T-helper 17 cell (primary cell): ENCODE measurements at regions not wholly inside any gene's neighbourhood (a gene's known extent, or its start where the extent isn't known, plus 50 kb on each side); places are given as distances from the start of the nearest gene placed in this dataset.

ENCODE experiments used
- ATAC-seq: fragments of 150-1000 bp; cut with Tn5 transposase; 2 replicates; pipeline ENCODE4 v1.10.0; 2021; ENCODE audit warnings: mild to moderate bottlenecking, moderate library complexity
- DNase-seq, 3 donors: peaks; one replicate each; pipeline versions ENCODE4 v3.0.0 to v3.0.0-alpha.2; 2020 to 2021
- H3K9me3 ChIP-seq: one replicate; pipeline ENCODE4 v1.7.0; 2013; ENCODE audit warnings: low read length, mild to moderate bottlenecking; ENCODE audit not compliant: control insufficient read depth, poor library complexity, severe bottlenecking
- H3K27ac Mint-ChIP-seq: one replicate; pipeline ENCODE4 v1.8.0; 2022; ENCODE audit warnings: mild to moderate bottlenecking, moderate library complexity, mixed read lengths
- H3K27me3 Mint-ChIP-seq: one replicate; pipeline ENCODE4 v1.8.0; 2022; ENCODE audit warnings: mixed read lengths
- H3K36me3 Mint-ChIP-seq: one replicate; pipeline ENCODE4 v1.8.0; 2022; ENCODE audit warnings: low read depth, mixed read lengths
- H3K4me1 Mint-ChIP-seq: one replicate; pipeline ENCODE4 v1.8.0; 2022; ENCODE audit warnings: mild to moderate bottlenecking, mixed read lengths
- H3K4me3 Mint-ChIP-seq: one replicate; pipeline ENCODE4 v1.8.0; 2022; ENCODE audit warnings: mild to moderate bottlenecking, moderate library complexity, mixed read lengths

- H3K27ac Mint-ChIP-seq = no peak overlapping the region
- no peak overlapping the region for H3K4me3 Mint-ChIP-seq
- H3K9me3 ChIP-seq = no peaks in the 10 kb centered on the region
- DNase-seq (no peak), ATAC-seq (no peak)
- H3K36me3 Mint-ChIP-seq = no peaks in the 10 kb centered on the region
- H3K27me3 Mint-ChIP-seq = peaks cover 28% of the 10 kb centered on the region
- H3K4me1 Mint-ChIP-seq = peaks cover 3% of the 10 kb centered on the region
These were observed 57.0 kb upstream of the CDKN3 start for GRCh38 chr14:54339771-54340170.

- Mint-ChIP-seq H3K4me1 (peaks cover 6% of the 10 kb centered on the region), H3K4me3 (no peak overlapping the region), H3K36me3 (no peaks in the 10 kb centered on the region), H3K27ac (peak overlapping the region; percentile 4), H3K27me3 (peaks cover 19% of the 10 kb centered on the region)
- no peaks in the 10 kb centered on the region for H3K9me3 ChIP-seq
- ATAC-seq (no peak), DNase-seq (no peak)
These were observed 54.0 kb upstream of the CDKN3 start for GRCh38 chr14:54342806-54343205.

- Mint-ChIP-seq H3K27ac (no peak overlapping the region), H3K4me3 (no peak overlapping the region), H3K4me1 (peaks cover 6% of the 10 kb centered on the region), H3K36me3 (no peaks in the 10 kb centered on the region), H3K27me3 (peaks cover 17% of the 10 kb centered on the region)
- ATAC-seq (no peak), DNase-seq (no peak)
- H3K9me3 ChIP-seq = no peaks in the 10 kb centered on the region
These were observed 53.3 kb upstream of the CDKN3 start for GRCh38 chr14:54343272-54344121.

- no peak for DNase-seq
- Mint-ChIP-seq H3K4me3 (no peak overlapping the region), H3K36me3 (no peaks in the 10 kb centered on the region), H3K27me3 (peaks cover 20% of the 10 kb centered on the region), H3K27ac (no peak overlapping the region), H3K4me1 (peaks cover 6% of the 10 kb centered on the region)
- no peak for ATAC-seq
- H3K9me3 ChIP-seq = no peaks in the 10 kb centered on the region
These were observed 52.4 kb upstream of the CDKN3 start for GRCh38 chr14:54344445-54344844.

- Mint-ChIP-seq H3K27ac (no peak overlapping the region), H3K27me3 (peaks cover 30% of the 10 kb centered on the region), H3K4me1 (peaks cover 6% of the 10 kb centered on the region), H3K4me3 (no peak overlapping the region), H3K36me3 (peaks cover 3% of the 10 kb centered on the region)
- H3K9me3 ChIP-seq = no peaks in the 10 kb centered on the region
- no peak for ATAC-seq
- DNase-seq = no peak
These were observed 50.5 kb upstream of the CDKN3 start for GRCh38 chr14:54346257-54346656.
